ENCODE measurements at regions not wholly inside any gene's neighbourhood (a gene's known extent, or its start where the extent isn't known, plus 50 kb on each side); places are given as distances from the start of the nearest gene placed in this dataset.
"Not testable (repeated sequence)": the region's sequence is repeated elsewhere in the genome, so short reads cannot be mapped to it uniquely, and the experiment has no call there.

DNA sequence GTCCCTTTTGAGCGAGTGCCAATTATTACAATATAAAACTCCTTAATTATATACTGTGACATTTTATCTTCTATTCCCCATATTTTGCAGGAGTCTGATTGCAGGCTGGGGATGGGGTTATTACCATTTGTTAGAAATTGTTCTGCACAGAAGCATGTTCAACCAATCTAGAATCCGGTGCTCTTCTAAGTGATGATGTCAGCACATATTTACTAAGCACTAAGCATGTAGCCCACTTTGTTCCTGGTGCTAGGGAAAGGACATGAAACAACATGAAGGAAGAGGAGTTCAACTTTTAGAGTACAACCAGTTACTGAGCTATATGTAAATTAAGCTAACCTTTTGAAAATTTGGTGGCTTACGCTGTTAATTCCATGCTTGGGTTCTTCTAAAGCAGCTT is 52.8 kb upstream of the IL1RAPL2 start:
- DNase-seq = no peak

DNA sequence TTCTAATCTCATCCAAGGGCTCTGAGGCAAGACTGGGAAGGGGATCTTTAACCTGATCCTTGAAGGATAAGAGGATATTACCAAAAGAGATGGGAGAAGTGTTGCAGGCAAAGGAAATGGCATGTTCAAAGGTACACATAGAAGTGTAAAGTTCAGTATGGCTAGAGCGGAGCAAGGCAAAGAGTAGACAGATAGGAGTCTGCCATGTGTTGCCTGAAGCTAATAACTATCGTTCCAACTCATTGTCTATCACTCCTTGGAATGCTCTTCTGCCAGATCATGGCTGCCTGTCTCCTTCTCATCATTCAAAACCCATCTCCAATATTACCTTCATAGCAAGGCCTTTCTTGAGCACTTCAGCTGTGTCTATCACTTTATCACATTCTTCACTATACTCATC is 55.2 kb upstream of the IL1RAPL2 start:
- no peak for DNase-seq

DNA sequence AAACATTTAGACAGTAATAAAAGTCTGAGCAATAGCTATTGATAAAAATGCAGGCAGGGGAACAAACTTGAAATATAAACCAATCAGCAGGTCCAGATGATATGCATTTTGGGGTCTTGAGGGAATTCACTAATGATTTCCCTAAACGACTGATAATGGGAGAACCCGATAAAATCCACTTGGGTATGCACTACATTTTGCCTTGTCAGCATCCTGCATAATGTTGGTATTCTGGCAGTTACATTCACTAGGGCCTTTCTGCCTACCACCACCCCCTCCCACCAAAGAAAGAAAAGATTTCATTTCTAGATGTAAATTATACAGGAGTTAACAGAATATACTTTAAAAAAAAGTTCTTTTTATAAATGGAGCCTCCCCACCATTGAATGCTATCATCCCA is 63.5 kb upstream of the IL1RAPL2 start:
- DNase-seq = no peak

DNA sequence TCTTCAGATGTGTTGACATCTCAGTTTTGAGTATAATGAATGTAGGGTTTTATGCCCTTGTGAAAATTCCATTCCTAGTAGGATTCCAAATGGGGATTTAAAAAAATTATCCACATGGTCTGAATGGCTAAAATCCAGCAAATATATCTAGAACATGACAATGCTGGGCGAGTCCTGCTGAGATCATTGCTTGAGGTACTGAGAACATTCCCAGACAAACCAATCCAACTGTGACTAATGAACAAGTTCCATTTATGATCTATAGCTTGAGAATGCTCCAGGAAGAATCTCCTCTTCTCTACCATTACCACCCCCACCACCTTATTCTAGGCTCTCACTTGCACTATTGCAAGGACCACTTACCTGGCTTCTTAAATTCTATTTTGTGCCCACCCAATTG is 77.2 kb upstream of the IL1RAPL2 start:
- no peak for DNase-seq

DNA sequence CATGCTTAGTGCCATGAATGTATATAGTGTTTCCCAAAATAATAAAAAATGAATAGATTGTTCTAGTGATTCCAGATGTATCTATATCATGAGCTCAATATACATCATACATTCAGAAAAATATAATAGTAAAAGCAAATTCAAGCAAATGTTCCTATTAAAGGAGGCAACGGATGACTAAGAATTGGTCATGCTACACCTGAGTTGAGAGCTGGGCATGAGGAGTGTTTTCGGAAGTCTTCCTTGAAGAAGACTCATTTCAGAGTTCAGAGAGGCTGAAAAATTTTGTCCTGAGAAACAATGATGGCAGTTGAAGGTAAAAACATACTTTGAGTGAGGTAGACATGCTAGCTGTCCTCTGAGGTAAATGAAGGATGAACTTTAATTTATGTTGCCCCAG is 79.3 kb upstream of the IL1RAPL2 start:
- no peak for DNase-seq

DNA sequence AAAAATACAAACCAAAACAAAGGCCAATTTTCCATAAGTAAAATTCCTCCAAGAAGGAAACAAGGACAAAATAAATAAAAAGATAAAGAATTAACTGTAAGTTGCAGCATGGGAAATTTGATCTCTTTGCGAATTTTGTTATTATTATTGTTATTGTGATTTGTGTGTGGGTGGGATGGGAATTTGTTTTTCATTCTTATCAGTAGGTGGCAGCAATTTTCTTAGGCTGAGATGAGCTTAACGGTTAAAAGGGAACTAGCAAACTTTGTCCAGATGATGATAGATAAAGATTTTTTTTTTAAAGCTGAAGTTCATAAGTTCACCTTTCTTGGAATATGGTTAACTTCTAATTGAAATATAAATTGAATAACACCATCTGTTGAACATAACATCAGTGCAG is 83.2 kb upstream of the IL1RAPL2 start:
- DNase-seq = no peak

DNA sequence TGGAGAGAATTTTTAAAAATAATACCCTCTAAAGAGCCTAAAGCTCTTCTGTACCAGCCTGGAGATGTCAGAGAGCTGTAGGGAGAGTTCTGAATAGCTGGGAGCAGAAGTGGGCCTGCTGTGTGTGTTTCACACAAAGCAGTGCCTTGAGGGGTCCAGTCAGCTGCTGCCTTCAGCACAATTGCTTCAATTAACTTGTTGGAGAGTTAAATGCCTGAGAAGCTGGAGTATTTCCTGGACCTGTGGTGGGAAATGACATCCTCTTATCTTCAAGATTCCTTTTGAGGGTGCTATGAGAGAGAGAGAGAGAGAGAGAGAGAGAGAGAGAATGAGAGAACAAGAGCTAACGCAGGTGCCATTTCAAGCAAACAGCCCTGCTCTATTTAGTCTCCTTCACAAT is 96.2 kb upstream of the IL1RAPL2 start:
- no peak for DNase-seq

DNA sequence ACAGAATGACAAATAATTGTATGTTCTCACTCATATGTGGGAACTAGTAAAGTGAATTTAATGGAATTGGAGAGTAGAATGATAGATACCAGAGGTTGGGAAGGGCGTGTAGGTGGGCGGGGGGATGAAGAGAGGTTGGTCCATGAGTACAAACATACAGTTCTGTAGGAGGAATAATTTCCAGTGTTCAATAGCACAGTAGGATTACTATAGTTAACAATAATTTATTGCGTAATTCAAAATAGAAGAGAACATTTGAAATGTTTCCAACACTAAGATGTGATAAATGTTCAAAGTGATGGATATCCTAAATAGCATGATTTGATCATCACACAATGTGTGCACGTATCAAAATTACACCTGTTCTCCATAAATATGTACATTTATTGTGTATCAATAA is 106.2 kb upstream of the IL1RAPL2 start:
- no peak for DNase-seq

DNA sequence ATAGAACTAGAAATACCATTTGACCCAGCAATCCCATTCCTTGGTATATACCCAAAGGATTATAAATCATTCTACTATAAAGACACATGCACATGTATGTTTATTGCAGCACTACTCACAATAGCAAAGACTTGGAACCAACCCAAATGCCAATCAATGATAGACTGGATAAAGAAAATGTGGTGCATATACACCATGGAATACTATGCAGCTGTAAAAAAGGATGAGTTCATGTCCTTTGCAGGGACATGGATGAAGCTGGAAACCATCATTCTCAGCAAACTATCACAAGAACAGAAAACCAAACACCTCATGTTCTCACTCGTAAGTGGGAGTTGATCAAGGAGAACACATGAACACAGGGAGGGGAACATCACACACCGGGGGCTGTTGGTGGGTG is 108.9 kb upstream of the IL1RAPL2 start:
- not testable (repeated sequence) for DNase-seq

DNA sequence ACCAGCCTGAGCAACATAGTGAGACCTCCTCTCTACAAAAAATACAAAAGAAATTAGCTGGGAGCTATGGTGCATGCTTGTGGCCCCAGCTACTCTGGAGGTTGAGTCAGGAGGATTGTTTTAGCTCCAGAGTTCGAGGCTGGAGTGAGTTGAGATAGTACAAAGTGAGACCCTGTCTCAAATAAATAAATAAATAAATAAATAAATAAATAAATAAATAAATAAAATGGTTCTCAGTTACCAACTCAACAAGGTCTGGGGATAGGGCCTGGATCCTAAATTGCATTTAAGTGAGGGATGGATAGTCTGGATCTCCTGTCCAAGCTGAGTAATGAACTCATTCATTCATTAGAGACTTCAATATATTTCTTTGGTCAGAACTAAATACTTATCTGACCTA is 115.7 kb upstream of the IL1RAPL2 start:
- DNase-seq = no peak

DNA sequence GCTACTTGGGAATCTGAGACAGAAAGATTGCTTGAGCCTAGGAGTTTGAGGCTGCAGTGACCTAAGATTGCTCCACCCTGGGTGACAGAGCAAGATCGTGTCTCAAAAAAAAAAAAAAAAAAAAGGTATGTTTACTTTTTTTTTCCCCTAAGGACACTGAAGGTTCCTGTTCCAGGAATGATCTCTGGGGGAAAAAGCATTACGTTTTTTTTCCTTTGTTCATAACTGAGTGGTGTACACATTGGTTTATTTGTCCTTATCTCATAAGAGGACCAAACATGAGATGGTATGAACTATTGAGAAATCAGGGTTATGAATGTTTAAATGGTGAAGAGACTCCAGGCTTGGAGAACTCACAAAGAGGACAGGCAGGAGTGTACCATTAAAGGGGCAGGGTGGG is 120.4 kb upstream of the IL1RAPL2 start:
- no peak for DNase-seq

DNA sequence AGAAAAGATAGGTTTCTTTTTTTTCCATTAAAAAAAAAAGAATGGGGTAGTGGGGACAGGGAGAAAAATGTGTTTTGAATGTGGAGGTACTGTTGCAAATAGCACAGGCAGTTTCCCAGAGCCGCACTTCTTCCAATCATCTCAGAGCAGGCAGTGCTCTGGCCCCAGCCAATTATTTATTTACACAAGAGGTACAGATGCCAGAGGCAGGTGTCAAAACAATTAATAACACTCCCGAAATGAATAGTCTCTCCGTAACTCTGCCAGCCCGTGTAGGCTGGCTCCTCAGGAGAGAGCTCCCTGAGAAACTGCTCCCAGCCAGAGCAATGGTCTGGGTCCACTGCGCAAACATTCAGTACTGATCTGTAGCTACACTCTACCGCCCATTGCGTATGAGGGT is 130.8 kb upstream of the IL1RAPL2 start:
- DNase-seq = no peak

DNA sequence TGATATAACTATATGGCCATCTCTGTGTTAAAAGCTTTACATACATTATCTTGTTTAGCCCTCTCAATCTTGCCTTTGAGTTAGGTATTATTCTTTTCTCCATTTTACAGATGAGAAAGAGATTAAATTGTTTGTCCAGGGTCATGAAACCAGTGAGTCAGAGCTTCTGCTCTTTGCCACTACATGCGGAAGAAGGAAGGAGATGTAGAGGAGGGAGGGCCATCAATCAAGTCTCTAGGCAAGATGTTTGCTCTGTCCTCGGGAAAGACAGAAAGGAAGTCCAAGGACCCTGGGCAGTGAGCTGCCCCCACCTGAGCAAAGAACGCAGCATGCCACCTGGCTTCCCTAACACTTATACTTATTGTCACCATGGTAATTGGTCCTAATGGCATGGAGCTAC is 133.7 kb upstream of the IL1RAPL2 start:
- DNase-seq = no peak

DNA sequence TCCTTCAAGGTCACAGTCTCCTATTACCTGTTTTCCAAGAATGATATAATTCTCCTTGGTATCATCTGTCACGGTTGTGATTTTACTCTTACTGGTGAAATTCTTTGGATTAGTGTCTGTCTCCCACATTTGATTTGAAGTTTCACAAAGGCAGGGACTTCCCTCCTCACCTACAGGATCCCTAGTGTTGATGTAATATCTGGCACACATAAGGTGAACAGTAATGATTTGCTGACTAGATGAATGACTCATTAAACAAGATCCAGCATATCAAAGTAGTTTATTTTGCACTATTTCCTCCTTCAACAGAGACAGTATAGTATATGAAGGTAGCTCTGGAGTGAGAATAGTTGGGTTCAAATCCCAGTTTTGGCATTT is 135.3 kb upstream of the IL1RAPL2 start:
- no peak for DNase-seq

DNA sequence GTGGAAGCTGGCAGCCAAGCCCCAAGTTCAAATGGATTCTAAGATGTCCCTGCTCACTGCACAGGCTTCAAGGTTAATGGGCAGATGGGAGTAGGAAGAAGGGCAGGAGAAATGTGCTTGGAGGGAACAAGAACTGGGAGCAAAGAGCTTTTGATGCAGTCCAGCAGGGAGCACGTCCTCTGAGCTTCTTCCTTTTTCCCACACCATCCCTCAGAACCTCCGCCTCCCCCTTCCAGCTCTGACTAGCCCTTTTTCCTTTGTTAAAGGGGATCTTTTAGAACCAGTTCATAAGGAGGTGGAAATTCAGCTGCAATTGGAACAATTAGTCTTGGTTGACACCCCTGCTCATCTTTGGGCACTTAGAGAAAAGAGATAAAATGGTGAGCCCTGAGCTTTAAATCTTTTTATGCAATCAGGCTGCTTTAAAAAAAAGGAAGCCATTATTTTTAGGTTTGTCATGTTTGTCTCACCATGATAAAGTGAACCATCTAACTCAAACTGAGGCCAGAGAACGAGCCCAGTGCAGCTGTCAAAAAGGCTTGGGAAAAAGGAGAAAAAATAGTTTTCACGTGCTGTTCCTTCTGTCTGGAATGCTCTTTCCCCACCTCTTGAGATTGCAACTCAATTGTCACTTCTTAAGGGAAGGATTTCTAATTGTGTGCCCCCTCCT is 135.8 kb upstream of the IL1RAPL2 start:
- DNase-seq = no peak

DNA sequence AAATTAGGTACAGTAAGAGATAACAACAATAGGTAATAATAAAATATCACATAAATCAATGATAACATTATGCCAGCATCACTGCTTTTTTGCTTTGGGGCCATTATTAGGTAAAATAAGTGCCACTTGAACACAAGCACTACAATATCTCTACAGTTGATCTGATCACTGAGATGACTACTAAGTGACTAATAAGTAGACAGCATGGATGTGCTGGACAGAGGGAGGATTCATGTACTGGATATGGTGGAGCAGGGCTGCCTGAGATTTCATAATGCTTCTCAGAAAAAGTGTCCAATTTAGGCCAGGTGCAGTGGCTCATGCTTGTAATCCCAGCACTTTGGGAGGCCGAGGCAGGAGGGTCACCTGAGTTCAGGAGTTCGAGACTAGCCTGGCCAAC is 137.8 kb upstream of the IL1RAPL2 start:
- no peak for DNase-seq

DNA sequence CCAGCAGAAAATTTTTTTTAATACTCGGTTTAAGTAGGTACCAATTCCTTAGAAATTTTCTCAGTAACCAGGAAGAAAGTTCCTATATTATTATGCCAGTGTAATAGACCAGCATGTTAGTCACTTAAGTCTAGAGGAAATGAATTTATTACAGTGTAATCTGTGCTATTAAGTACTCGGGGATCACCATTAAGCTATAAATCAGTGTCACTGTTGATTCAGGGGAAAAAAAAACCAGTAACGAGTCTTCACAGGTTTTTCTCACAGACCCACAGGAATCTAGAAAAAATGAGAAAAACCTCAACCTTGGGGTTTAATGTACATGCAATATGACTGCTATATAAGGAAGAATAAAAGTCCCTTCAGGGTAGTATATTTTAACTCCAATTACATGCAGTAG is 138.3 kb upstream of the IL1RAPL2 start:
- no peak for DNase-seq

DNA sequence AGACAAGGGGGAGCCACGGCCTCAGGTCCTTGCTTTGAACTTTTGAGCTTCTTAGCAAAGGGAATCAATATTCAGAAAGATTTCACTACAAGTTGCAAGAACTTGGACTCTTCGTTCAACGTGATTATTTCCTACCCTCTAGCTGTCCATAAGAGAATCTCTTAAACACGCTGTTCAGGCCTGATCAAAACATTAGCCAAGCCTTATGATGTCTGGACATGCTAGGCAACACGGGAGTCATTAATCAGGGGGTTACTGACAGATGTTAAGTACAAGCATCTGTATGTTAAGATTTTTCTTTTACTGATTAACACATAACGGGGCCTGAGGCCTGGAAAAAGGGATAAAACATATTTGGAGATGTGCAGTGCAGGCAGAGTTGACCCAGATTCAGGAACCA is 138.9 kb upstream of the IL1RAPL2 start:
- no peak for DNase-seq

DNA sequence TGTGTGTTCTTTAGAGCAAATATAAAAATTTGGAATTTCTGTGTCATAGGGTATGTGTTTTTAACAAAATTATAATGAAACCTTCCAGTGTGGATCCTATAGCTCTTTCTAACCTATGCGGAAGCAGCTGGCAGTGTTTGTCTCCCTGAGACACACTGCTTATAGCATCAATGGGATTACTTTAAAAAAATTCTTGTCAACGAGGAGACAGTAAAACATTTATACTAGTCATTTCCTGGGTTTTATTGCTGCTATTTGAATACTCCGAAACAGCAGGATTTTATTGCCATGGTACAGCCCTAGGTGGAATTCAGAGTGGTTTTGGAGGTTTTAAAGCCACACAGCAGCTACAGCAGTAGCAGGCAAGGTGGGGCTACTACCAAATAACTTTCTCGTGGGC is 145.1 kb upstream of the IL1RAPL2 start:
- no peak for DNase-seq

DNA sequence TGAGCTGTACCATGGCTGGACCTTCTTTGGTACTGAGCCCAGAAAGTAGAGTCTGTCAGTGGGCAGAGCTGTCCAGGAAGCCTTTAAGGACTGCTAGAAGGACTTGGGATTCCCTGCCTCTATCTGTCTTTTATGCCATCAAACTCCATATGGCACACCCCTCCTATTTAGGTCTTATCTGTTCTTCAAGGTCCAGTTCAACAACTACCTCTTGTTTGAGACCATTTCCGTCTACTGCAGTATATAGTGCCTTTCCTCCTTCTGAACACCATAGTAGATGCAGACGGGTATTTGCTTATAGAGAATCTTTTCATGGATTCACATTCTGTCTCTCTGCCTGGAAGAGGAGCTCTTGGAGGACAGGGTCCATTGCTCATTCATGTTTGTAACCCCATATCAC is 146.1 kb upstream of the IL1RAPL2 start:
- DNase-seq = no peak

DNA sequence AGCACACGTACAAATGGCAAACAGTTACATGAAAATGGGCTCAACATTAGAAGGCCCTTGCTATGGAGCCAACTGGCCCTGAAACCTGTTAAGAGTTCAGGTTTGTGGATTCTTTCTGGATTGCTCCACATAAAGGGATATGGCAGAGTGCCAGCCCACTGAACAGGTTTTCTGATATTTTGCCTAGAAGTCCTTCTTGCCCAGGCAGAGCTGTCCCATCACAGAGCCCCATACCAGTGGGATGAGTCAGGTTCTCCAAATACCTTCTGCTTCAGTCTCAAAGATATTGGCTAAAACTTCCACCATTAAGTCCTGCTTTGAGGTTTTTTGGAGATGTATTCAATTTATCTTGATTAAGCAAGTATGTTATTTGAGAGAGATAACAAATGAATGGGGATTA is 146.8 kb upstream of the IL1RAPL2 start:
- peak; percentile 1 for DNase-seq

DNA sequence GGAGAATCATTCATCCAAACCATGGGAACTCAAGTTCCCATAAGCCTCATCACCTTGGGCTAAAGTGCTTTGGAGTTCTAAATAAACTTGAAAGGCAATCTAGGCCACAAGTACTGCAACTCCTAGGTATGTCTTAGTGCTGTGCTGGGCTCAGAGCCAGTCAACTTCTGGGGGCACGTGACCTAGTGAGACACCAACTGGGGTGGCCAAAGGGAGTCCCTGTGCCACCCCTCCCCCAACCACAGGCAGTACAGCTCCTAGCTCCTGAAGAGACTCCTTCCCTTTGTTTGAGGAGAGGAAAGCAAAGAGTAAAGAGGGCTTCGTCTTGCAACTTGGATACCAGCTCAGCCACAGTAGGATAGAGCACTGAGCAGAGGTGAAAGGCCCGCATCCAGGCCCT is 154.2 kb upstream of the IL1RAPL2 start:
- DNase-seq = no peak

DNA sequence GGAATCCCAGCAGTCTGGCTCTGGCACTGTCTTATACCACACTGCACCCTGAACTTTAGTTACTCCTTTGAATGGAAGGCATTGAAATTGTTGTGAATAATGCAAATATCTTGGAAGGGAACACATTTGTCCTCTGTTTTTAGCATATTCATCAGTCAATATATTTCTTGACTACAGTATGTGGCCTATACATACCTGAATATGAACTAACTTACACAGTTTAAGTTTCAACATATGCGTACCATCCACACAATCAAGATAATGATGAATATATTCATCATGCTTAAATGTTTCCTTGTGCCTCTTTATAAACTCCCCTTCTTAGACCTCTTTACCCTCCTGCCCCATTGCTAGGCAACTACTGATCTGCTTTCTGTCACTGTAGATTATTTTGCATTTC is 145.7 kb upstream of the ESX1 start:
- no peak for DNase-seq

DNA sequence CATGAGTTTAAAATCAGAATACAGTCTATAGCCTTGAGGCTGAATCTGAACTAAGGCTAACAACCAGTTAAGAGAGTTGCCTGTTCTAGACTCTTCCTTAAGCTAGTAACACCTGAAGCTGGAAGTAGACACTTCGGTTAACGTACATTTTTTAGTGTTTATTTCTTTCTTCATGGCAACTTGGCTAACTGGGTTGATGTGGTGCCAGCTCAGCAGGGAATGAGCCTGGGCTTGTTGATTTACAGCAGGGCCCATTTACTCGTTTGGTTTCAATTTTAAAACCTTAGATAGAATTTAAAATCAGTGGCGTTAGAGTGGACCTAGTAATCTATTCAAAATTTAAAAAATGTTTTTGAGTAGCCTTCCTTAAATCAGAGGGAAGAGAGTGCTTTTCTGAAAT is 137.6 kb upstream of the ESX1 start:
- no peak for DNase-seq

DNA sequence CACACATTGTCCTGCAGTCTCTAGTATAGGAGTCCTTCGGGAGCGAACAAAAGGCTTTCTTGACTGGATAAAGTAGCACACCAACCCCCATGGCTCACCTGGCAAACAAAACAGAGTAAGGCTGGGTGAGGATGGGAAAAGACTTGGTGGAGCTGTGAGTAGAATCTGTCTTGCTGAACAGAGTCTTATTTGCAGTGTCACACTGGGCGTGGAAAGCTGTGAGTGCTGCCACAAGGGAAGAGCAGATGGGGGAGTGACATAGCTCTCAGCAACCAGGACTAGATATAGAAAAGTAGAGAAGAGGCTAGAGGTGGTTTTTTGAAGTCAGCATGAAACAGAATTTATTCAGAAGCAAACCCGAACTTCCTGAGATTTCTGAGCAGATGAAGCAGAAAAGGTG is 137.2 kb upstream of the ESX1 start:
- DNase-seq = no peak

DNA sequence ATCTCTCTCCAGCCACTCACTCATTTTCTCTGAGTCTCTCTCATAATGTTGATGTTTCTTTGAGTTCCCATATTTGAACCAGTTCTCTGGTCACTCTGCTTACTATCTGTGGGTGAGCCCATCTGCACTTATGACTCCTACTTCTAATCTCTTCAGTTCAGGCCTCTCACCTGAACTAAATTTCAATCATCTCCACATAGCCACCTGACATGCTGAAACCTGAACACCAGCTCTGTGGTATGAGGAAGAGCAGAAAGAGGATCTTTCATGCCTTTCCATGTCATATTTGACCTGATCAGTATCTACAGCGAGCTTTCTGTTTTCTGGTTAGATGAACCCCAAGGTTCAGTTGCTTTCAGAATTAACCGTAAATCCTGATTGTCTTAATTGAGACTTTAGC is 122.2 kb upstream of the ESX1 start:
- no peak for DNase-seq
